Mesenchymal stem cell (in vitro differentiated cells and primary cell): ENCODE measurements at regions not wholly inside any gene's neighbourhood (a gene's known extent, or its start where the extent isn't known, plus 50 kb on each side); places are given as distances from the start of the nearest gene placed in this dataset.
A peak's percentile ranks its signal among the peaks of the same experiment; 100 is the strongest.

Source experiments
- DNase-seq: peaks from one replicate; pipeline ENCODE4 v3.0.0-alpha.2; 2013
- H2AFZ ChIP-seq: one replicate; pipeline ENCODE4 v1.6.1; 2013; ENCODE audit warnings: low read depth, mild to moderate bottlenecking, control low read depth, inconsistent platforms, low read length, moderate library complexity
- H2AK5ac ChIP-seq: 2 replicates; pipeline ENCODE4 v1.6.1; 2013; ENCODE audit warnings: low read length, moderate library complexity, mild to moderate bottlenecking, inconsistent platforms; ENCODE audit not compliant: severe bottlenecking
- H2BK120ac ChIP-seq: one replicate; pipeline ENCODE4 v1.6.1; 2013; ENCODE audit warnings: low read depth, mild to moderate bottlenecking, inconsistent platforms, low read length, moderate library complexity
- H2BK12ac ChIP-seq, 2 experiments: one replicate each; pipeline ENCODE4 v1.6.1; 2013; ENCODE audit warnings: inconsistent platforms in 2 of 2, low read length in 2 of 2, mild to moderate bottlenecking in 2 of 2, moderate library complexity in 2 of 2, control low read depth in 1 of 2
- H2BK15ac ChIP-seq: one replicate; pipeline ENCODE4 v1.6.1; 2013; ENCODE audit warnings: mild to moderate bottlenecking, low read depth, inconsistent platforms; ENCODE audit not compliant: poor library complexity, severe bottlenecking
- H2BK5ac ChIP-seq: 2 replicates; pipeline ENCODE4 v1.6.1; 2013; ENCODE audit warnings: low read depth, mild to moderate bottlenecking, low read length, control low read depth, inconsistent platforms; ENCODE audit not compliant: poor library complexity, severe bottlenecking
- H3K14ac ChIP-seq, 2 experiments: one replicate each; pipeline ENCODE4 v1.6.1; 2013; ENCODE audit warnings: inconsistent platforms in 2 of 2, low read length in 2 of 2, control low read depth in 1 of 2, mild to moderate bottlenecking in 1 of 2, moderate library complexity in 1 of 2
- H3K18ac ChIP-seq, 2 experiments: one replicate each; pipeline ENCODE4 v1.6.1; 2013; ENCODE audit warnings: inconsistent platforms in 2 of 2, low read length in 2 of 2, control low read depth in 1 of 2, low read depth in 1 of 2, mild to moderate bottlenecking in 1 of 2
- H3K23ac ChIP-seq, 2 experiments: one replicate each; pipeline ENCODE4 v1.6.1; 2013; ENCODE audit warnings: inconsistent platforms in 2 of 2, low read length in 2 of 2, mild to moderate bottlenecking in 2 of 2, moderate library complexity in 2 of 2, control low read depth in 1 of 2
- H3K27ac ChIP-seq: 2 replicates; pipeline ENCODE4 v1.5.1; 2013; ENCODE audit warnings: mild to moderate bottlenecking, moderate library complexity, low read length, control low read depth, inconsistent platforms; ENCODE audit not compliant: poor library complexity, severe bottlenecking
- H3K27me3 ChIP-seq, 2 experiments: 2 replicates each; pipeline versions ENCODE4 v1.6.1 to v1.7.0; 2013; ENCODE audit warnings: low read length in 2 of 2, mild to moderate bottlenecking in 2 of 2, moderate library complexity in 2 of 2, control low read depth in 1 of 2, inconsistent platforms in 1 of 2; ENCODE audit not compliant: control insufficient read depth in 1 of 2, insufficient read depth in 1 of 2
- H3K36me3 ChIP-seq, 2 experiments: 2 replicates each; pipeline versions ENCODE4 v1.6.1 to v1.7.0; 2013; ENCODE audit warnings: low read length in 2 of 2, control low read depth in 1 of 2, inconsistent platforms in 1 of 2, low read depth in 1 of 2, mild to moderate bottlenecking in 1 of 2; ENCODE audit not compliant: insufficient read depth in 2 of 2, control insufficient read depth in 1 of 2
- H3K4ac ChIP-seq, 2 experiments: one replicate each; pipeline ENCODE4 v1.6.1; 2013; ENCODE audit warnings: inconsistent platforms in 2 of 2, low read length in 2 of 2, mild to moderate bottlenecking in 2 of 2, moderate library complexity in 2 of 2, control low read depth in 1 of 2, low read depth in 1 of 2
- H3K4me1 ChIP-seq: 2 replicates; pipeline ENCODE4 v1.6.1; 2013; ENCODE audit warnings: low read depth, low read length, control low read depth; ENCODE audit not compliant: control insufficient read depth, insufficient read depth
- H3K4me2 ChIP-seq: 2 replicates; pipeline ENCODE4 v1.6.1; 2013; ENCODE audit warnings: low read length, mild to moderate bottlenecking, inconsistent platforms; ENCODE audit not compliant: poor library complexity, severe bottlenecking
- H3K4me3 ChIP-seq, 2 experiments: 2 replicates each; pipeline versions ENCODE4 v1.5.1 to v1.7.0; 2013; ENCODE audit warnings: low read length in 2 of 2, mild to moderate bottlenecking in 2 of 2, control low read depth in 1 of 2, low read depth in 1 of 2; ENCODE audit not compliant: insufficient read depth in 1 of 2
- H3K79me1 ChIP-seq: replicated peaks from 2 replicates; pipeline ENCODE4 v1.6.1; 2013; ENCODE audit warnings: mild to moderate bottlenecking, control low read depth, low read length, inconsistent platforms; ENCODE audit not compliant: poor library complexity, severe bottlenecking
- H3K9ac ChIP-seq: 2 replicates; pipeline ENCODE4 v1.7.0; 2013; ENCODE audit warnings: mild to moderate bottlenecking, low read length, moderate library complexity
- H3K9me3 ChIP-seq: 2 replicates; pipeline ENCODE4 v1.7.0; 2013; ENCODE audit warnings: mild to moderate bottlenecking, low read length; ENCODE audit not compliant: control insufficient read depth
- H4K8ac ChIP-seq: one replicate; pipeline ENCODE4 v1.6.1; 2013; ENCODE audit warnings: inconsistent platforms, mild to moderate bottlenecking, low read length, moderate library complexity
- H4K91ac ChIP-seq: one replicate; pipeline ENCODE4 v1.6.1; 2013; ENCODE audit warnings: mild to moderate bottlenecking, low read length, inconsistent platforms
- WGBS: methylation state at CpG from one replicate; pipeline ENCODE4 v1.1.7; 2013; ENCODE audit warnings: mixed read lengths; 5-methylcytosine and 5-hydroxymethylcytosine counted together

GRCh38 chr5:36355516-36355915 is 53.8 kb upstream of the RANBP3L start:
- Histone ChIP-seq H3K27ac (no peak overlapping the region), H2BK15ac (no peak overlapping the region), H3K4me2 (no peak overlapping the region), H2BK5ac (no peak overlapping the region), H4K8ac (no peak overlapping the region), H4K91ac (no peak overlapping the region), H3K14ac (no peak overlapping the region), H3K4me3 (no peak overlapping the region), H2AK5ac (no peak overlapping the region), H2BK120ac (no peak overlapping the region), H3K4ac (no peak overlapping the region), H3K9ac (no peak overlapping the region), H3K18ac (no peak overlapping the region), H3K23ac (no peak overlapping the region), H3K9me3 (no peaks in the 10 kb centered on the region), H2BK12ac (no peak overlapping the region), H2AFZ (no peak overlapping the region), H3K27me3 (no peaks in the 10 kb centered on the region), H3K79me1 (no peaks in the 10 kb centered on the region), H3K36me3 (no peaks in the 10 kb centered on the region), H3K4me1 (peaks cover 8% of the 10 kb centered on the region)
- DNase-seq, result no peak
- 100% methylated on average over 1 of the region's 1 CpG for WGBS

- Histone ChIP-seq H3K4me1 (peaks cover 8% of the 10 kb centered on the region), H2AFZ (no peak overlapping the region), H2AK5ac (no peak overlapping the region), H3K27ac (peak overlapping the region; percentile 70), H4K8ac (no peak overlapping the region), H3K79me1 (no peaks in the 10 kb centered on the region), H3K4me2 (no peak overlapping the region), H3K14ac (no peak overlapping the region), H3K9ac (no peak overlapping the region), H3K4me3 (no peak overlapping the region), H3K23ac (no peak overlapping the region), H3K4ac (no peak overlapping the region), H3K9me3 (no peaks in the 10 kb centered on the region), H3K27me3 (no peaks in the 10 kb centered on the region), H2BK15ac (no peak overlapping the region), H2BK5ac (no peak overlapping the region), H2BK120ac (no peak overlapping the region), H4K91ac (no peak overlapping the region), H3K18ac (no peak overlapping the region), H3K36me3 (no peaks in the 10 kb centered on the region), H2BK12ac (no peak overlapping the region)
- WGBS, result 74% methylated on average over 2 of the region's 2 CpGs
- no peak for DNase-seq
Observed at GRCh38 chr5:36356915-36357314, 55.2 kb upstream of the RANBP3L start.

- H3K23ac ChIP-seq, result no peak overlapping the region
- H2AK5ac ChIP-seq, result no peak overlapping the region
- H3K9ac ChIP-seq, result no peak overlapping the region
- H4K8ac ChIP-seq, result no peak overlapping the region
- H3K4me3 ChIP-seq, result no peak overlapping the region
- no peak overlapping the region for H3K18ac ChIP-seq
- H3K79me1 ChIP-seq, result no peaks in the 10 kb centered on the region
- H2BK12ac ChIP-seq, result no peak overlapping the region
- no peak overlapping the region for H3K4ac ChIP-seq
- H2BK15ac ChIP-seq, result peak overlapping the region; percentile 38
- H3K4me1 ChIP-seq, result peaks cover 8% of the 10 kb centered on the region
- no peaks in the 10 kb centered on the region for H3K36me3 ChIP-seq
- no peak overlapping the region for H4K91ac ChIP-seq
- no peaks in the 10 kb centered on the region for H3K9me3 ChIP-seq
- no peak overlapping the region for H2BK5ac ChIP-seq
- H3K4me2 ChIP-seq, result no peak overlapping the region
- H2BK120ac ChIP-seq, result no peak overlapping the region
- H3K14ac ChIP-seq, result no peak overlapping the region
- DNase-seq, result peak; percentile 54
- 58% methylated on average over 4 of the region's 5 CpGs for WGBS
- H3K27ac ChIP-seq, result peak overlapping the region; percentile 70
- no peaks in the 10 kb centered on the region for H3K27me3 ChIP-seq
- no peak overlapping the region for H2AFZ ChIP-seq
Observed at GRCh38 chr5:36357391-36357975, 55.8 kb upstream of the RANBP3L start.

GRCh38 chr5:36359267-36359666 is 57.6 kb upstream of the RANBP3L start:
- Histone ChIP-seq H3K9ac (no peak overlapping the region), H3K18ac (no peak overlapping the region), H2BK12ac (no peak overlapping the region), H3K79me1 (no peaks in the 10 kb centered on the region), H3K14ac (no peak overlapping the region), H4K8ac (no peak overlapping the region), H3K4me1 (peaks cover 9% of the 10 kb centered on the region), H2BK120ac (no peak overlapping the region), H2AFZ (no peak overlapping the region), H3K4ac (no peak overlapping the region), H3K23ac (no peak overlapping the region), H3K9me3 (no peaks in the 10 kb centered on the region), H3K27ac (no peak overlapping the region), H3K27me3 (no peaks in the 10 kb centered on the region), H2AK5ac (peak overlapping the region; percentile 6), H2BK5ac (no peak overlapping the region), H2BK15ac (peak overlapping the region; percentile 21), H3K36me3 (no peaks in the 10 kb centered on the region), H3K4me3 (no peak overlapping the region), H3K4me2 (no peak overlapping the region), H4K91ac (no peak overlapping the region)
- 89% methylated on average over 6 of the region's 6 CpGs for WGBS
- no peak for DNase-seq
